IMR-90 (cell line): ENCODE measurements at regions not wholly inside any gene's neighbourhood (a gene's known extent, or its start where the extent isn't known, plus 50 kb on each side); places are given as distances from the start of the nearest gene placed in this dataset.

Experiments used
- ATAC-seq: fragments of 200-7000 bp; cut with Tn5 transposase; 2 replicates; pipeline ENCODE4 v1.9.1; 2020; ENCODE audit warnings: low read depth, mild to moderate bottlenecking, moderate library complexity
- BruUV-seq: library from RNA; stranded (reverse); fragments of 400-500 nt; replicated peaks from 2 replicates; lab custom pipeline; 2021; lab: Mats Ljungman, UMichigan
- CTCF ChIA-PET: fragments of 300-600 bp; formaldehyde crosslinking; extraction: SDS; loops from one replicate; lab custom pipeline; 2021; ENCODE audit warnings: antibody characterized with exemption; lab: Yijun Ruan, JAX
- POLR2A ChIA-PET: fragments of 300-600 bp; sonication (Branson Sonifier 250); formaldehyde crosslinking; loops from one replicate; lab custom pipeline; 2022; ENCODE audit warnings: antibody characterized with exemption; ENCODE audit not compliant: unreplicated experiment; lab: Charles Lee
- DNase-seq: peaks from one replicate; pipeline ENCODE4 v3.0.0; 2013
- H2AFZ ChIP-seq: replicated peaks from 2 replicates; pipeline ENCODE3; 2013; ENCODE audit warnings: low read length, mild to moderate bottlenecking; ENCODE audit not compliant: poor library complexity
- H2AK5ac ChIP-seq: 2 replicates; pipeline ENCODE4 v1.6.1; 2013; ENCODE audit warnings: low read depth, low read length, inconsistent platforms
- H2AK9ac ChIP-seq: replicated peaks from 2 replicates; pipeline ENCODE3; 2013; ENCODE audit warnings: mild to moderate bottlenecking, low read depth, low read length, moderate library complexity; ENCODE audit not compliant: poor library complexity
- H2BK120ac ChIP-seq: 2 replicates; pipeline ENCODE4 v1.6.1; 2013; ENCODE audit warnings: low read depth, low read length, inconsistent platforms
- H2BK15ac ChIP-seq: 3 replicates; pipeline ENCODE4 v1.6.1; 2013; ENCODE audit warnings: low read depth, low read length, inconsistent platforms
- H2BK20ac ChIP-seq: 2 replicates; pipeline ENCODE4 v1.6.1; 2013; ENCODE audit warnings: low read depth, mild to moderate bottlenecking, inconsistent platforms, low read length, moderate library complexity
- H2BK5ac ChIP-seq: 2 replicates; pipeline ENCODE4 v1.6.1; 2013; ENCODE audit warnings: mild to moderate bottlenecking, low read depth, low read length, inconsistent platforms; ENCODE audit not compliant: poor library complexity, severe bottlenecking
- H3K14ac ChIP-seq: replicated peaks from 2 replicates; pipeline ENCODE4 v1.6.1; 2013; ENCODE audit warnings: low read depth, low read length, inconsistent platforms
- H3K18ac ChIP-seq: 2 replicates; pipeline ENCODE4 v1.6.1; 2013; ENCODE audit warnings: low read depth, low read length, control low read depth
- H3K23ac ChIP-seq: 2 replicates; pipeline ENCODE4 v1.6.1; 2013; ENCODE audit warnings: low read depth, low read length, inconsistent platforms
- H3K27ac ChIP-seq: 2 replicates; pipeline ENCODE4 v1.5.1; 2013; ENCODE audit warnings: mild to moderate bottlenecking, control low read depth, low read length; ENCODE audit not compliant: insufficient read depth
- H3K27me3 ChIP-seq: 2 replicates; pipeline ENCODE4 v1.6.1; 2013; ENCODE audit warnings: low read length; ENCODE audit not compliant: control insufficient read depth, insufficient read depth
- H3K36me3 ChIP-seq: 2 replicates; pipeline ENCODE4 v1.6.1; 2013; ENCODE audit warnings: low read length, mixed read lengths; ENCODE audit not compliant: control insufficient read depth, insufficient read depth
- H3K4ac ChIP-seq: 2 replicates; pipeline ENCODE4 v1.6.1; 2013; ENCODE audit warnings: low read depth, low read length, inconsistent platforms
- H3K4me1 ChIP-seq: 2 replicates; pipeline ENCODE4 v1.6.1; 2013; ENCODE audit warnings: low read length, mixed read lengths; ENCODE audit not compliant: control insufficient read depth, insufficient read depth
- H3K4me2 ChIP-seq: 2 replicates; pipeline ENCODE4 v1.6.1; 2013; ENCODE audit warnings: low read depth, mild to moderate bottlenecking, control low read depth, low read length, moderate library complexity
- H3K4me3 ChIP-seq: 2 replicates; pipeline ENCODE4 v1.5.1; 2013; ENCODE audit warnings: low read depth, mild to moderate bottlenecking, control low read depth, low read length, moderate library complexity; ENCODE audit not compliant: insufficient read depth
- H3K56ac ChIP-seq: 2 replicates; pipeline ENCODE4 v1.6.1; 2013; ENCODE audit warnings: low read length, inconsistent platforms; ENCODE audit not compliant: insufficient read depth; ENCODE audit errors: extremely low read depth
- H3K79me1 ChIP-seq, 2 experiments: 2 replicates each; pipeline ENCODE4 v1.6.1; 2013; ENCODE audit warnings: low read length in 2 of 2, inconsistent platforms in 1 of 2, low read depth in 1 of 2
- H3K9ac ChIP-seq: 2 replicates; pipeline ENCODE4 v1.6.1; 2013; ENCODE audit warnings: low read depth, low read length, control low read depth
- H3K9me1 ChIP-seq: 2 replicates; pipeline ENCODE4 v1.6.1; 2013; ENCODE audit warnings: low read length, inconsistent platforms; ENCODE audit not compliant: insufficient read depth
- H3K9me3 ChIP-seq: 2 replicates; pipeline ENCODE4 v1.6.1; 2013; ENCODE audit warnings: low read length; ENCODE audit not compliant: control insufficient read depth, insufficient read depth
- H4K20me1 ChIP-seq: 2 replicates; pipeline ENCODE4 v1.6.1; 2013; ENCODE audit warnings: low read length, inconsistent platforms; ENCODE audit not compliant: insufficient read depth
- H4K5ac ChIP-seq: 2 replicates; pipeline ENCODE4 v1.6.1; 2013; ENCODE audit warnings: mild to moderate bottlenecking, low read depth, low read length, control low read depth
- H4K8ac ChIP-seq, 2 experiments: 2 replicates each; pipeline ENCODE4 v1.6.1; 2013; ENCODE audit warnings: low read depth in 2 of 2, low read length in 2 of 2, control low read depth in 1 of 2, inconsistent platforms in 1 of 2
- H4K91ac ChIP-seq: 2 replicates; pipeline ENCODE4 v1.6.1; 2013; ENCODE audit warnings: low read depth, low read length, inconsistent platforms; ENCODE audit not compliant: insufficient read depth
- BHLHE40 ChIP-seq: fragments of 150-350 bp; IDR thresholded peaks from 2 replicates; pipeline ENCODE4 v1.6.1; 2016; ENCODE audit warnings: mild to moderate bottlenecking, low read depth, low read length
- CEBPB ChIP-seq: IDR thresholded peaks from 2 replicates; pipeline ENCODE4 v1.6.1; 2012; ENCODE audit warnings: low read depth, low read length, improper control_type of control experiment
- CHD1 ChIP-seq: IDR thresholded peaks from 2 replicates; pipeline ENCODE4 v1.6.1; 2012; ENCODE audit warnings: low read depth, low read length, improper control_type of control experiment
- CTCF ChIP-seq: conservative IDR thresholded peaks from 2 replicates; pipeline ENCODE4 v1.5.1; 2012; ENCODE audit warnings: mild to moderate bottlenecking, low read depth, low read length, improper control_type of control experiment
- ELK1 ChIP-seq: fragments of 150-350 bp; IDR thresholded peaks from 2 replicates; pipeline ENCODE4 v1.6.1; 2016; ENCODE audit warnings: low read depth, mild to moderate bottlenecking, low read length, moderate library complexity, borderline replicate concordance
- FOS ChIP-seq: fragments of 150-350 bp; IDR thresholded peaks from 2 replicates; pipeline ENCODE4 v1.6.1; 2016; ENCODE audit warnings: low read depth, low read length
- MAFK ChIP-seq: IDR thresholded peaks from 2 replicates; pipeline ENCODE4 v1.6.1; 2012; ENCODE audit warnings: low read depth, low read length, improper control_type of control experiment
- MAZ ChIP-seq: IDR thresholded peaks from 2 replicates; pipeline ENCODE4 v1.6.1; 2012; ENCODE audit warnings: low read depth, mild to moderate bottlenecking, low read length, improper control_type of control experiment, moderate library complexity, borderline replicate concordance
- MXI1 ChIP-seq: IDR thresholded peaks from 2 replicates; pipeline ENCODE4 v1.6.1; 2012; ENCODE audit warnings: low read depth, mild to moderate bottlenecking, low read length, moderate library complexity, borderline replicate concordance
- NFE2L2 ChIP-seq: fragments of 150-350 bp; IDR thresholded peaks from 2 replicates; pipeline ENCODE4 v1.6.1; 2016; ENCODE audit warnings: low read depth, mild to moderate bottlenecking, low read length
- POLR2A ChIP-seq: IDR thresholded peaks from 2 replicates; pipeline ENCODE4 v1.6.1; 2012; ENCODE audit warnings: mild to moderate bottlenecking, low read depth, low read length
- RAD21 ChIP-seq: IDR thresholded peaks from 2 replicates; pipeline ENCODE4 v1.6.1; 2012; ENCODE audit warnings: low read length, improper control_type of control experiment
- RCOR1 ChIP-seq: IDR thresholded peaks from 2 replicates; pipeline ENCODE4 v1.6.1; 2012; ENCODE audit warnings: mild to moderate bottlenecking, low read length, improper control_type of control experiment; ENCODE audit not compliant: insufficient replicate concordance
- RFX5 ChIP-seq: IDR thresholded peaks from 2 replicates; pipeline ENCODE4 v1.8.0; 2012; ENCODE audit warnings: low read depth, mild to moderate bottlenecking, low read length, moderate library complexity
- SMC3 ChIP-seq: fragments of 150-350 bp; IDR thresholded peaks from 2 replicates; pipeline ENCODE4 v1.6.1; 2016; ENCODE audit warnings: low read depth, mild to moderate bottlenecking, antibody characterized with exemption, low read length, moderate library complexity
- USF2 ChIP-seq: fragments of 150-350 bp; IDR thresholded peaks from 2 replicates; pipeline ENCODE4 v1.6.1; 2017; ENCODE audit warnings: mild to moderate bottlenecking, antibody characterized with exemption, low read length, low read depth
- WGBS, 2 experiments: methylation state at CpG; one replicate each; pipeline versions ENCODE4 v1.1.5 to v1.1.7; 2013; ENCODE audit warnings: missing lambda C conversion rate in 2 of 2; ENCODE audit not compliant: insufficient read length in 1 of 2; ENCODE audit errors: extremely low coverage in 2 of 2; 5-methylcytosine and 5-hydroxymethylcytosine counted together
- dilution Hi-C: fragments of 300-500 bp; cut with HindIII; formaldehyde crosslinking; loops from one replicate; pipeline ENCODE4 v1.14.3; 2018; ENCODE audit warnings: low sequenced_read_pairs; ENCODE audit not compliant: unreplicated experiment
- in situ Hi-C: fragments of 300-500 bp; cut with MboI; formaldehyde crosslinking; loops from 3 replicates; pipeline ENCODE4 v1.14.3; 2019; ENCODE audit warnings: low sequenced_read_pairs, inconsistent platforms, mixed read lengths
- intact Hi-C: fragments of 100-400 bp; cut with micrococcal nuclease; formaldehyde crosslinking; loops from 2 replicates; pipeline ENCODE4 v1.10.0; 2022

- H2AK9ac ChIP-seq = no peak overlapping the region
- no peak overlapping the region for H3K4ac ChIP-seq
- ChIA-PET CTCF (no interaction called here), POLR2A (no interaction called here)
- no peak overlapping the region for H3K18ac ChIP-seq
- H3K9ac ChIP-seq = no peak overlapping the region
- H2AK5ac ChIP-seq = no peak overlapping the region
- H3K27ac ChIP-seq = no peak overlapping the region
- in situ Hi-C loops = loop anchor here (25.0 kb wide), 1 partner anchor 588 kb away; no protein-coding TSS in a partner anchor
- intact Hi-C loops = no loop called here
- no peak overlapping the region for H3K14ac ChIP-seq
- DNase-seq (no peak), ATAC-seq (no peak)
- dilution Hi-C loops = no loop called here
- peaks cover 13% of the 10 kb centered on the region; the same call in 1 of the 2 replicates for H3K27me3 ChIP-seq
- H3K23ac ChIP-seq = no peak overlapping the region
- H3K9me1 ChIP-seq = no peaks in the 10 kb centered on the region
- no peak overlapping the region for H4K91ac ChIP-seq
- no peak overlapping the region for H4K8ac ChIP-seq
- BruUV-seq = no TSS peak
- no peaks in the 10 kb centered on the region for H3K79me1 ChIP-seq
- 17% methylated on average over 1 of the region's 4 CpGs; no CpG with 5 or more reads in 1 of the 2 experiments for WGBS, 2 experiments
- no peak overlapping the region for H3K4me3 ChIP-seq
- no peak overlapping the region for H3K4me2 ChIP-seq
- no peak overlapping the region for H3K56ac ChIP-seq
- no peaks in the 10 kb centered on the region; the same call in 1 of the 2 replicates for H4K20me1 ChIP-seq
- H2BK20ac ChIP-seq = no peak overlapping the region
- H3K4me1 ChIP-seq = no peaks in the 10 kb centered on the region
- TF ChIP-seq POLR2A (no peak), MXI1 (no peak), CEBPB (no peak), NFE2L2 (no peak), FOS (no peak), BHLHE40 (no peak), RCOR1 (no peak), CHD1 (no peak), RAD21 (no peak), USF2 (no peak), ELK1 (no peak), RFX5 (no peak), MAZ (no peak), SMC3 (no peak), MAFK (no peak), CTCF (no peak)
- H3K36me3 ChIP-seq = no peaks in the 10 kb centered on the region
- H2AFZ ChIP-seq = no peak overlapping the region
- no peak overlapping the region for H4K5ac ChIP-seq
- no peak overlapping the region for H2BK120ac ChIP-seq
- no peak overlapping the region for H2BK5ac ChIP-seq
- no peak overlapping the region for H2BK15ac ChIP-seq
- no peaks in the 10 kb centered on the region for H3K9me3 ChIP-seq
These were observed 622.9 kb downstream of the MATN1 start for GRCh38 chr1:30100524-30100862.
